HFFc6 (cell line): ENCODE measurements at regions not wholly inside any gene's neighbourhood (a gene's known extent, or its start where the extent isn't known, plus 50 kb on each side); places are given as distances from the start of the nearest gene placed in this dataset.
A peak's percentile ranks its signal among the peaks of the same experiment; 100 is the strongest.

ENCODE experiments used
- DNase-seq: peaks from one replicate; pipeline ENCODE4 v3.0.0-alpha.2; 2018
- H3K27ac Mint-ChIP-seq: 2 replicates; pipeline ENCODE4 v1.8.0; 2020; ENCODE audit warnings: mild to moderate bottlenecking, mixed read lengths
- H3K27me3 Mint-ChIP-seq: 2 replicates; pipeline ENCODE4 v1.8.0; 2021; ENCODE audit warnings: mild to moderate bottlenecking, moderate library complexity, mixed read lengths; ENCODE audit not compliant: insufficient read depth
- H3K36me3 Mint-ChIP-seq: 2 replicates; pipeline ENCODE4 v1.8.0; 2021; ENCODE audit warnings: low read depth, mixed read lengths
- H3K4me1 Mint-ChIP-seq: 2 replicates; pipeline ENCODE4 v1.8.0; 2020; ENCODE audit warnings: low read depth, mixed read lengths
- H3K4me3 Mint-ChIP-seq: 2 replicates; pipeline ENCODE4 v1.8.0; 2020; ENCODE audit warnings: mild to moderate bottlenecking, moderate library complexity, mixed read lengths
- H3K9me3 Mint-ChIP-seq: 2 replicates; pipeline ENCODE4 v1.8.0; 2020; ENCODE audit warnings: mild to moderate bottlenecking, mixed read lengths
- CTCF ChIP-seq: fragments of 200-600 bp; sonication (generic); IDR thresholded peaks from 2 replicates; pipeline ENCODE4 v1.5.0; 2021; ENCODE audit warnings: antibody characterized with exemption, mild to moderate bottlenecking

GRCh38 chr4:181939199-181939945 is 303.8 kb upstream of the TENM3 start:
- DNase-seq: peak; percentile 47
- H3K27ac Mint-ChIP-seq: peak overlapping the region; percentile 65; the same call in 1 of the 2 replicates
- no peaks in the 10 kb centered on the region for H3K36me3 Mint-ChIP-seq

GRCh38 chr4:181944527-181944926 is 298.7 kb upstream of the TENM3 start:
- DNase-seq: no peak
- TF ChIP-seq CTCF: no peak
- Mint-ChIP-seq H3K4me3 (no peak overlapping the region), H3K36me3 (no peaks in the 10 kb centered on the region), H3K27me3 (no peaks in the 10 kb centered on the region), H3K27ac (no peak overlapping the region), H3K9me3 (no peaks in the 10 kb centered on the region), H3K4me1 (peaks cover 30% of the 10 kb centered on the region)

More at GRCh38 chr4:181939199-181939945, 303.8 kb upstream of the TENM3 start:
- no peaks in the 10 kb centered on the region for H3K9me3 Mint-ChIP-seq
- peak overlapping the region; percentile 74 for H3K4me3 Mint-ChIP-seq
- peaks cover 19% of the 10 kb centered on the region for H3K4me1 Mint-ChIP-seq
- H3K27me3 Mint-ChIP-seq: peaks cover 3% of the 10 kb centered on the region
- TF ChIP-seq CTCF: peak; percentile 41; the same call in 1 of the 2 replicates

- no peak overlapping the region for H3K27ac Mint-ChIP-seq
- TF ChIP-seq CTCF: no peak
- no peaks in the 10 kb centered on the region for H3K36me3 Mint-ChIP-seq
- H3K4me3 Mint-ChIP-seq: no peak overlapping the region
- peaks cover 17% of the 10 kb centered on the region for H3K4me1 Mint-ChIP-seq
- no peaks in the 10 kb centered on the region for H3K27me3 Mint-ChIP-seq
- no peaks in the 10 kb centered on the region for H3K9me3 Mint-ChIP-seq
- DNase-seq: peak; percentile 15
Observed at GRCh38 chr4:181946902-181947301, 296.3 kb upstream of the TENM3 start.

- peaks cover 17% of the 10 kb centered on the region for H3K4me1 Mint-ChIP-seq
- no peak for DNase-seq
- H3K9me3 Mint-ChIP-seq: no peaks in the 10 kb centered on the region
- H3K27ac Mint-ChIP-seq: no peak overlapping the region
- no peak for TF ChIP-seq CTCF
- no peaks in the 10 kb centered on the region for H3K27me3 Mint-ChIP-seq
- H3K4me3 Mint-ChIP-seq: no peak overlapping the region
- H3K36me3 Mint-ChIP-seq: no peaks in the 10 kb centered on the region
Observed at GRCh38 chr4:181948839-181949382, 294.3 kb upstream of the TENM3 start.

- no peak for DNase-seq
- TF ChIP-seq CTCF: no peak
- H3K27ac Mint-ChIP-seq: no peak overlapping the region
- H3K9me3 Mint-ChIP-seq: no peaks in the 10 kb centered on the region
- H3K4me1 Mint-ChIP-seq: peaks cover 17% of the 10 kb centered on the region
- H3K4me3 Mint-ChIP-seq: no peak overlapping the region
- H3K36me3 Mint-ChIP-seq: no peaks in the 10 kb centered on the region
- H3K27me3 Mint-ChIP-seq: no peaks in the 10 kb centered on the region
Observed at GRCh38 chr4:181949704-181950312, 293.4 kb upstream of the TENM3 start.
